Suprapubic skin (tissue), 4 donors: ENCODE measurements at regions not wholly inside any gene's neighbourhood (a gene's known extent, or its start where the extent isn't known, plus 50 kb on each side); places are given as distances from the start of the nearest gene placed in this dataset.

Source experiments
- DNase-seq, 2 donors: peaks; one replicate each; pipeline ENCODE4 v3.0.0-alpha.2; 2019; ENCODE audit warnings: low spot score in 2 of 2
- H3K27ac ChIP-seq: fragments of 200-600 bp; sonication (generic); one replicate; pipeline ENCODE4 v1.5.1; 2019
- H3K27me3 ChIP-seq: fragments of 200-600 bp; sonication (generic); one replicate; pipeline ENCODE4 v1.5.1; 2019
- H3K36me3 ChIP-seq: fragments of 200-600 bp; sonication (generic); one replicate; pipeline ENCODE4 v1.5.1; 2019
- H3K4me1 ChIP-seq: fragments of 200-600 bp; sonication (generic); one replicate; pipeline ENCODE4 v1.5.1; 2019
- H3K4me3 ChIP-seq: fragments of 200-600 bp; sonication (generic); one replicate; pipeline ENCODE4 v1.5.1; 2019; ENCODE audit warnings: mild to moderate bottlenecking
- H3K9me3 ChIP-seq: fragments of 200-600 bp; sonication (generic); one replicate; pipeline ENCODE4 v1.5.1; 2019
- CTCF ChIP-seq, 2 donors: fragments of 200-600 bp in 1 of 2; fragments of 450-650 bp in 1 of 2; sonication (generic) in 1 of 2; IDR thresholded peaks; one replicate each; pipeline ENCODE4 v1.5.1; 2016 to 2019; ENCODE audit warnings: antibody characterized with exemption in 2 of 2, mild to moderate bottlenecking in 1 of 2, moderate library complexity in 1 of 2
- EP300 ChIP-seq: sonication (generic); formaldehyde crosslinking; IDR thresholded peaks from one replicate; pipeline ENCODE4 v1.6.1; 2017; ENCODE audit warnings: antibody characterized with exemption
- POLR2A ChIP-seq, 2 donors: fragments of 450-650 bp; IDR thresholded peaks; one replicate each; pipeline ENCODE4 v1.6.1; 2017; ENCODE audit warnings: antibody characterized with exemption in 2 of 2, mild to moderate bottlenecking in 2 of 2, moderate library complexity in 2 of 2
- POLR2AphosphoS5 ChIP-seq, 3 donors: sonication (generic); formaldehyde crosslinking; IDR thresholded peaks; one replicate each; pipeline ENCODE4 v1.6.1; 2017; ENCODE audit warnings: antibody characterized with exemption in 3 of 3
- WGBS: methylation state at CpG from one replicate; pipeline ENCODE4 v1.1.5; 2018; 5-methylcytosine and 5-hydroxymethylcytosine counted together

GRCh38 chr20:52056203-52057062 lies 135.1 kb downstream of the ZFP64 start:
- H3K9me3 ChIP-seq, result peaks cover 18% of the 10 kb centered on the region
- no peak overlapping the region for H3K27ac ChIP-seq
- no peak for DNase-seq
- TF ChIP-seq POLR2A (IDR thresholded peaks at IDR 0.05) (no peak), POLR2AphosphoS5 (IDR thresholded peaks at IDR 0.05) (no peak), CTCF (IDR thresholded peaks at IDR 0.05) (no peak), EP300 (no peak)
- no peak overlapping the region for H3K4me3 ChIP-seq
- no peaks in the 10 kb centered on the region for H3K4me1 ChIP-seq
- H3K27me3 ChIP-seq, result no peaks in the 10 kb centered on the region
- no peaks in the 10 kb centered on the region for H3K36me3 ChIP-seq

- peaks cover 18% of the 10 kb centered on the region for H3K9me3 ChIP-seq
- TF ChIP-seq EP300 (no peak), CTCF (IDR thresholded peaks at IDR 0.05) (no peak), POLR2A (IDR thresholded peaks at IDR 0.05) (no peak), POLR2AphosphoS5 (IDR thresholded peaks at IDR 0.05) (no peak)
- no peak overlapping the region for H3K4me3 ChIP-seq
- no peaks in the 10 kb centered on the region for H3K36me3 ChIP-seq
- DNase-seq, result no peak
- WGBS, result 94% methylated on average over 5 of the region's 5 CpGs
- H3K27ac ChIP-seq, result no peak overlapping the region
- H3K27me3 ChIP-seq, result no peaks in the 10 kb centered on the region
- no peaks in the 10 kb centered on the region for H3K4me1 ChIP-seq
Measured at GRCh38 chr20:52054123-52054522, 137.5 kb downstream of the ZFP64 start.

- no peaks in the 10 kb centered on the region for H3K9me3 ChIP-seq
- H3K27me3 ChIP-seq, result no peaks in the 10 kb centered on the region
- H3K36me3 ChIP-seq, result no peaks in the 10 kb centered on the region
- no peak for DNase-seq
- no peak for TF ChIP-seq POLR2AphosphoS5 (IDR thresholded peaks at IDR 0.05)
- no peak for TF ChIP-seq CTCF (IDR thresholded peaks at IDR 0.05)
- no peak for TF ChIP-seq EP300
- TF ChIP-seq POLR2A (IDR thresholded peaks at IDR 0.05), result no peak
- no peaks in the 10 kb centered on the region for H3K4me1 ChIP-seq
- whole genome bisulfite sequencing, result 55% methylated on average over 7 of the region's 7 CpGs
- H3K4me3 ChIP-seq, result no peak overlapping the region
- H3K27ac ChIP-seq, result no peak overlapping the region
Measured at GRCh38 chr20:52049001-52049731, 142.4 kb downstream of the ZFP64 start.

GRCh38 chr20:52047811-52048764 lies 143.5 kb downstream of the ZFP64 start:
- no peaks in the 10 kb centered on the region for H3K9me3 ChIP-seq
- H3K4me3 ChIP-seq, result no peak overlapping the region
- DNase-seq, result no peak

GRCh38 chr20:52041966-52042365 lies 149.6 kb downstream of the ZFP64 start:
- TF ChIP-seq CTCF (IDR thresholded peaks at IDR 0.05) (no peak), POLR2AphosphoS5 (IDR thresholded peaks at IDR 0.05) (no peak), EP300 (no peak), POLR2A (IDR thresholded peaks at IDR 0.05) (no peak)

More at GRCh38 chr20:52047811-52048764, 143.5 kb downstream of the ZFP64 start:
- 63% methylated on average over 19 of the region's 19 CpGs for WGBS
- Histone ChIP-seq H3K27me3 (no peaks in the 10 kb centered on the region), H3K4me1 (no peaks in the 10 kb centered on the region), H3K27ac (no peak overlapping the region), H3K36me3 (no peaks in the 10 kb centered on the region)
- TF ChIP-seq EP300, result no peak
- no peak for TF ChIP-seq POLR2A (IDR thresholded peaks at IDR 0.05)

More at GRCh38 chr20:52041966-52042365, 149.6 kb downstream of the ZFP64 start:
- no peaks in the 10 kb centered on the region for H3K4me1 ChIP-seq
- H3K27ac ChIP-seq, result no peak overlapping the region
- no peak for DNase-seq
- H3K9me3 ChIP-seq, result no peaks in the 10 kb centered on the region
- WGBS, result 91% methylated on average over 6 of the region's 6 CpGs
- no peak overlapping the region for H3K4me3 ChIP-seq
- no peaks in the 10 kb centered on the region for H3K27me3 ChIP-seq
- H3K36me3 ChIP-seq, result no peaks in the 10 kb centered on the region
